22Rv1 (cell line): ENCODE measurements at regions not wholly inside any gene's neighbourhood (a gene's known extent, or its start where the extent isn't known, plus 50 kb on each side); places are given as distances from the start of the nearest gene placed in this dataset.

Experiments used
- ZFX ChIP-seq: fragments of 450-650 bp; IDR thresholded peaks from 2 replicates; pipeline ENCODE4 v1.6.1; 2017; ENCODE audit warnings: antibody characterized with exemption, borderline replicate concordance
- TF ChIP-seq, protein P1 (sequence below): fragments of 450-650 bp; IDR thresholded peaks from 2 replicates; pipeline ENCODE4 v1.5.1; 2017; ENCODE audit warnings: mild to moderate bottlenecking

DNA sequence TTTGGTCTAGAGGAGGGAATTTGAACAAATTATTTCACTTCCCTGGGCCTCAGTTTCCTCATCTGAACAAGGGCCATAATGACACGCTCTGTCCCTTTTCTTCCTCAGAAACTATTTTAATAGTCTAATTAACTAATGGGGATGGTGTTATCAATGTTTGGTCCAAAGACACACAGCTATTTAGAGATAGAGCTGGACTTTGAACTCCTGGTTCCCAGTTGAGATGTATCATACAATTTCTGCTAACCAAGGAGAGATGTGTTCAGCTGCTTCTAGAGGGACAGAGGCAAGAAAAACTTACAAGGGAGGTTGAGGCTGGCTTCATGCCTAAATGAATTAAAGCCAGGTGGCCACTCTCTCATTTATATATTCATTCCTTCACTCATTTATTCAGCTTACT lies 90.6 kb upstream of the CLINT1 start:
- TF ChIP-seq, protein P1, sequence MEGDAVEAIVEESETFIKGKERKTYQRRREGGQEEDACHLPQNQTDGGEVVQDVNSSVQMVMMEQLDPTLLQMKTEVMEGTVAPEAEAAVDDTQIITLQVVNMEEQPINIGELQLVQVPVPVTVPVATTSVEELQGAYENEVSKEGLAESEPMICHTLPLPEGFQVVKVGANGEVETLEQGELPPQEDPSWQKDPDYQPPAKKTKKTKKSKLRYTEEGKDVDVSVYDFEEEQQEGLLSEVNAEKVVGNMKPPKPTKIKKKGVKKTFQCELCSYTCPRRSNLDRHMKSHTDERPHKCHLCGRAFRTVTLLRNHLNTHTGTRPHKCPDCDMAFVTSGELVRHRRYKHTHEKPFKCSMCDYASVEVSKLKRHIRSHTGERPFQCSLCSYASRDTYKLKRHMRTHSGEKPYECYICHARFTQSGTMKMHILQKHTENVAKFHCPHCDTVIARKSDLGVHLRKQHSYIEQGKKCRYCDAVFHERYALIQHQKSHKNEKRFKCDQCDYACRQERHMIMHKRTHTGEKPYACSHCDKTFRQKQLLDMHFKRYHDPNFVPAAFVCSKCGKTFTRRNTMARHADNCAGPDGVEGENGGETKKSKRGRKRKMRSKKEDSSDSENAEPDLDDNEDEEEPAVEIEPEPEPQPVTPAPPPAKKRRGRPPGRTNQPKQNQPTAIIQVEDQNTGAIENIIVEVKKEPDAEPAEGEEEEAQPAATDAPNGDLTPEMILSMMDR, result no peak
- TF ChIP-seq ZFX, result no peak
